Spleen (tissue), 11 donors: ENCODE measurements at regions not wholly inside any gene's neighbourhood (a gene's known extent, or its start where the extent isn't known, plus 50 kb on each side); places are given as distances from the start of the nearest gene placed in this dataset.

Experiments
- DNase-seq: peaks from one replicate; pipeline ENCODE4 v3.0.0-alpha.2; 2020
- H3K27ac ChIP-seq, 8 donors: fragments of 200-600 bp; sonication (generic) in 7 of 8; 1 replicate in 4 of 8; 2 replicates in 4 of 8; pipeline versions ENCODE4 v1.5.0 to v1.8.0; 2016 to 2021; ENCODE audit warnings: inconsistent platforms in 4 of 8, mild to moderate bottlenecking in 4 of 8, moderate library complexity in 1 of 8
- H3K27me3 ChIP-seq, 7 donors: fragments of 200-600 bp; sonication (generic) in 6 of 7; replicated peaks in 1 of 7; 1 replicate in 4 of 7; 2 replicates in 3 of 7; pipeline versions ENCODE4 v1.5.0 to v1.8.0; 2016 to 2021; ENCODE audit warnings: inconsistent platforms in 3 of 7, mild to moderate bottlenecking in 1 of 7
- H3K36me3 ChIP-seq, 6 donors: fragments of 200-600 bp; sonication (generic) in 5 of 6; 1 replicate in 4 of 6; 2 replicates in 2 of 6; pipeline versions ENCODE4 v1.5.0 to v1.8.0; 2016 to 2021; ENCODE audit warnings: inconsistent platforms in 2 of 6
- H3K4me1 ChIP-seq, 6 donors: fragments of 200-600 bp; sonication (generic) in 5 of 6; 1 replicate in 3 of 6; 2 replicates in 3 of 6; pipeline versions ENCODE4 v1.5.0 to v1.8.0; 2016 to 2021; ENCODE audit warnings: inconsistent platforms in 3 of 6
- H3K4me3 ChIP-seq, 8 donors: fragments of 200-600 bp; sonication (generic) in 7 of 8; 1 replicate in 4 of 8; 2 replicates in 4 of 8; pipeline versions ENCODE4 v1.5.0 to v1.8.0; 2016 to 2021; ENCODE audit warnings: inconsistent platforms in 4 of 8, mild to moderate bottlenecking in 4 of 8, moderate library complexity in 2 of 8
- H3K9me3 ChIP-seq, 8 donors: fragments of 200-600 bp; sonication (generic) in 7 of 8; 1 replicate in 4 of 8; 2 replicates in 4 of 8; pipeline versions ENCODE4 v1.5.0 to v1.8.0; 2016 to 2021; ENCODE audit warnings: inconsistent platforms in 4 of 8
- POLR2AphosphoS5 ChIP-seq, 3 donors: sonication (generic); formaldehyde crosslinking; IDR thresholded peaks; one replicate each; pipeline ENCODE4 v1.5.1; 2017; ENCODE audit warnings: antibody characterized with exemption in 3 of 3
- WGBS, 5 donors: extraction: QIAGEN DNeasy Blood & Tissue Kit in 3 of 5; methylation state at CpG; one replicate each; pipeline versions ENCODE4 v1.1.5 to v1.1.7; 2013 to 2018; 5-methylcytosine and 5-hydroxymethylcytosine counted together
- intact Hi-C: fragments of 100-400 bp; cut with DNase I; formaldehyde crosslinking; loops from one replicate; pipeline ENCODE4 v1.15.0; 2023; ENCODE audit warnings: low total_unique reads
- small RNA-seq, 4 donors: library from RNA; depleted of rRNA; stranded (forward); fragments of <200 nt; gene quantifications; one replicate each; pipeline ENCODE3, GENCODE V24; 2016
- donor health status: healthy with polysubstance abuse.
- donor health status: DM: no; HTN: no; CAD: no; lungs with moderate emphysema.
- donor health status: DM: no; HTN: no; CAD: no.
- donor health status: Bipolar disorder and iron deficiency.
- donor health status: healthy.
- donor health status: DM: no; HTN: no; CAD: no.
- donor health status: DM: yes; HTN: yes; CAD: no.

GRCh38 chr20:43241057-43241702, 51.5 kb upstream of the PTPRT start:
- intact Hi-C loops, result no loop called here
- no peak for TF ChIP-seq POLR2AphosphoS5 (IDR thresholded peaks at IDR 0.05)
- 66 to 75% (median 69%) methylated on average over 3 of the region's 3 CpGs for WGBS, 5 donors
- Histone ChIP-seq H3K4me3 (no peak overlapping the region), H3K4me1 (no peaks in the 10 kb centered on the region), H3K9me3 (peaks cover 0 to 18% (median 1%) of the 10 kb centered on the region in 8 donors), H3K27me3 (peaks cover 0 to 50% (median 0%) of the 10 kb centered on the region in 7 donors), H3K27ac (no peak overlapping the region), H3K36me3 (no peaks in the 10 kb centered on the region)
- DNase-seq, result no peak

Small RNA genes lying in the stretch of these regions (small RNA-seq; reads per million reads assigned to genes)
- 0 reads per million in 4 donors for gene RF00426
